Vagina (tissue), 2 donors: ENCODE measurements at regions not wholly inside any gene's neighbourhood (a gene's known extent, or its start where the extent isn't known, plus 50 kb on each side); places are given as distances from the start of the nearest gene placed in this dataset.

ENCODE experiments used
- DNase-seq, 2 donors: peaks; one replicate each; pipeline ENCODE4 v3.0.0-alpha.2; 2017; ENCODE audit errors: extremely low spot score in 2 of 2
- H3K27ac ChIP-seq: fragments of 200-600 bp; sonication (generic); one replicate; pipeline ENCODE4 v1.5.1; 2019
- H3K27me3 ChIP-seq: fragments of 200-600 bp; sonication (generic); one replicate; pipeline ENCODE4 v1.5.1; 2019
- H3K36me3 ChIP-seq, 2 donors: fragments of 200-600 bp; sonication (generic); one replicate each; pipeline ENCODE4 v1.5.1; 2017 to 2019
- H3K4me1 ChIP-seq: fragments of 200-600 bp; sonication (generic); one replicate; pipeline ENCODE4 v1.5.1; 2019
- H3K4me3 ChIP-seq, 2 donors: fragments of 200-600 bp; sonication (generic); 1 replicate in 1 of 2; 2 replicates in 1 of 2; pipeline ENCODE4 v1.5.1; 2016 to 2019
- H3K9me3 ChIP-seq: fragments of 200-600 bp; sonication (generic); one replicate; pipeline ENCODE4 v1.5.1; 2019
- CTCF ChIP-seq, 3 experiments: fragments of 450-650 bp in 2 of 3; fragments of 200-600 bp in 1 of 3; sonication (generic) in 1 of 3; IDR thresholded peaks; one replicate each; pipeline ENCODE4 v1.5.1; 2017 to 2019; ENCODE audit warnings: antibody characterized with exemption in 3 of 3, mild to moderate bottlenecking in 2 of 3, moderate library complexity in 2 of 3
- POLR2A ChIP-seq, 2 donors: fragments of 450-650 bp; IDR thresholded peaks; one replicate each; pipeline ENCODE4 v1.6.1; 2017; ENCODE audit warnings: antibody characterized with exemption in 2 of 2, mild to moderate bottlenecking in 2 of 2, moderate library complexity in 2 of 2
- POLR2AphosphoS5 ChIP-seq, 2 donors: sonication (generic); formaldehyde crosslinking; IDR thresholded peaks; one replicate each; pipeline ENCODE4 v1.9.0; 2017; ENCODE audit warnings: antibody characterized with exemption in 2 of 2, mild to moderate bottlenecking in 2 of 2, low read depth in 1 of 2; ENCODE audit not compliant: insufficient read depth in 1 of 2
- intact Hi-C: fragments of 100-400 bp; cut with DNase I; formaldehyde crosslinking; loops from one replicate; pipeline ENCODE4 v1.15.1; 2023

DNA sequence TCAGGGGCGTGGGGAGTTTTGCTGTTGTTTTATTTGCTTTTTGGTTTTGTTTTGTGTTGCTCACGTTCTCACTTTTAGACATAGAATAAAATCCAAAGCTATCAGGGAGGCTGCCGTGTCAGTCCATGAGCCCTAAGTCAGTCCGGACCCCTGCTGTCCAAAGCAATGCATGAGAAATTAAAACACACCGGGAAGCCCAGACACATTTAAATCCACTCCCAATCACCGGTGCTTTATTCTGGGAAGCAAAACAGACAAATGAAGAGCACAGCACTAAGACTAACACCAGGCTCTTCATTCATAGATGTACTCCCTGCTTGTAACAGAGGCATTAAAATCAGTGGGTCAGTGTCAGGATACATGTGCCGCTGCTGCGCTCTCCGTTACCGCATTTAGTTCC is 180.9 kb downstream of the IRX2 start:
- DNase-seq, result no peak
- intact Hi-C loops, result no loop called here
- no peak for TF ChIP-seq POLR2AphosphoS5 (IDR thresholded peaks at IDR 0.05; ENCODE audit: insufficient read depth in 1 of 2, low read depth in 1 of 2)
- Histone ChIP-seq H3K27ac (no peak overlapping the region), H3K4me1 (no peaks in the 10 kb centered on the region), H3K27me3 (no peaks in the 10 kb centered on the region), H3K4me3 (no peak overlapping the region), H3K9me3 (no peaks in the 10 kb centered on the region), H3K36me3 (no peaks in the 10 kb centered on the region)

GRCh38 chr5:2569774-2570542 is 181.5 kb downstream of the IRX2 start:
- Histone ChIP-seq H3K4me3 (no peak overlapping the region), H3K27me3 (no peaks in the 10 kb centered on the region), H3K27ac (no peak overlapping the region), H3K36me3 (no peaks in the 10 kb centered on the region), H3K9me3 (no peaks in the 10 kb centered on the region), H3K4me1 (no peaks in the 10 kb centered on the region)
- intact Hi-C loops, result no loop called here
- peak in 1 of 2 donors; percentile 77 for DNase-seq
- no peak for TF ChIP-seq CTCF (IDR thresholded peaks at IDR 0.05)

DNA sequence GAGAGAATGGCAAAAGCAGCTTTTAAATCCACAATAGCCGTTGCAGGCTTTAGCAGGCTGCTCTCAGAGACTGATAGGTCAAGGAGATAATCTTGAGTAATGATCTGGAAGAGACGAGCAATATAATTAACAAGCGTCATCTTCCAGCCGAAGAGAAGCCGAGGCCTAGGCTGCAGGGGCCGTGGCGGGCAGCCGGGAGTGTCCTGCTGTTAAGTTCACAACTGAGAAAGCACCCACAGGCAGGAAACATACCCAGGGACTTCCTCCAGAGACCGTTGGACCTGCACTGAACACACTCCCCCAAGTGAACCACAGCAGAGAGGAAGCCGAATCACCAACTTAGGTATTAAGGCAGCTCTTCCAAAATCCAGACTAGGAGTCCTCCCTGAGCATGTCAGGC is 182.3 kb downstream of the IRX2 start:
- Histone ChIP-seq H3K4me1 (no peaks in the 10 kb centered on the region), H3K27ac (no peak overlapping the region), H3K36me3 (no peaks in the 10 kb centered on the region), H3K4me3 (no peak overlapping the region), H3K9me3 (no peaks in the 10 kb centered on the region), H3K27me3 (no peaks in the 10 kb centered on the region)
- intact Hi-C loops, result no loop called here
- DNase-seq, result no peak
- TF ChIP-seq POLR2AphosphoS5 (IDR thresholded peaks at IDR 0.05; ENCODE audit: insufficient read depth in 1 of 2, low read depth in 1 of 2), result no peak
- TF ChIP-seq POLR2A (IDR thresholded peaks at IDR 0.05), result no peak
- no peak for TF ChIP-seq CTCF (IDR thresholded peaks at IDR 0.05)

GRCh38 chr5:2566284-2566683 is 185.2 kb downstream of the IRX2 start:
- H3K27ac ChIP-seq, result no peak overlapping the region
- intact Hi-C loops, result no loop called here
- no peaks in the 10 kb centered on the region for H3K4me1 ChIP-seq
- DNase-seq, result no peak
- H3K36me3 ChIP-seq, result no peaks in the 10 kb centered on the region
- H3K4me3 ChIP-seq, result no peak overlapping the region
- no peak for TF ChIP-seq CTCF (IDR thresholded peaks at IDR 0.05)
- TF ChIP-seq POLR2AphosphoS5 (IDR thresholded peaks at IDR 0.05; ENCODE audit: insufficient read depth in 1 of 2, low read depth in 1 of 2), result no peak
- no peak for TF ChIP-seq POLR2A (IDR thresholded peaks at IDR 0.05)
- no peaks in the 10 kb centered on the region for H3K27me3 ChIP-seq
- no peaks in the 10 kb centered on the region for H3K9me3 ChIP-seq

- DNase-seq, result peak in 1 of 2 donors; percentile 47
- TF ChIP-seq CTCF (IDR thresholded peaks at IDR 0.05) (no peak), POLR2A (IDR thresholded peaks at IDR 0.05) (no peak), POLR2AphosphoS5 (IDR thresholded peaks at IDR 0.05; ENCODE audit: insufficient read depth in 1 of 2, low read depth in 1 of 2) (no peak)
- Histone ChIP-seq H3K4me3 (no peak overlapping the region), H3K4me1 (no peaks in the 10 kb centered on the region), H3K36me3 (no peaks in the 10 kb centered on the region), H3K27ac (no peak overlapping the region), H3K9me3 (no peaks in the 10 kb centered on the region), H3K27me3 (no peaks in the 10 kb centered on the region)
- intact Hi-C loops, result no loop called here
Observed at GRCh38 chr5:2565147-2565546, 186.3 kb downstream of the IRX2 start.
